NT2/D1 (cell line): ENCODE measurements at regions not wholly inside any gene's neighbourhood (a gene's known extent, or its start where the extent isn't known, plus 50 kb on each side); places are given as distances from the start of the nearest gene placed in this dataset.

Experiments used
- SUZ12 ChIP-seq: IDR thresholded peaks from 2 replicates; pipeline ENCODE4 v1.6.1; 2011; ENCODE audit not compliant: insufficient read length, insufficient read depth; ENCODE audit errors: extremely low read depth
- YY1 ChIP-seq: IDR thresholded peaks from 2 replicates; pipeline ENCODE4 v1.6.1; 2011; ENCODE audit not compliant: insufficient read length, insufficient read depth

GRCh38 chr10:123484722-123485121 lies 181.4 kb upstream of the GPR26 start:
- TF ChIP-seq YY1 (no peak), SUZ12 (no peak)
